GM20000 (cell line): ENCODE measurements at regions not wholly inside any gene's neighbourhood (a gene's known extent, or its start where the extent isn't known, plus 50 kb on each side); places are given as distances from the start of the nearest gene placed in this dataset.
"Not testable (repeated sequence)": the region's sequence is repeated elsewhere in the genome, so short reads cannot be mapped to it uniquely, and the experiment has no call there.

Experiments
- DNase-seq: peaks from one replicate; pipeline ENCODE4 v3.0.0; 2012; ENCODE audit warnings: low spot score
- TF ChIP-seq, protein P1 (sequence below): IDR thresholded peaks from 2 replicates; pipeline ENCODE4 v1.5.1; 2012; ENCODE audit warnings: mild to moderate bottlenecking, control low read depth; ENCODE audit errors: extremely low read depth, missing control alignments

DNA sequence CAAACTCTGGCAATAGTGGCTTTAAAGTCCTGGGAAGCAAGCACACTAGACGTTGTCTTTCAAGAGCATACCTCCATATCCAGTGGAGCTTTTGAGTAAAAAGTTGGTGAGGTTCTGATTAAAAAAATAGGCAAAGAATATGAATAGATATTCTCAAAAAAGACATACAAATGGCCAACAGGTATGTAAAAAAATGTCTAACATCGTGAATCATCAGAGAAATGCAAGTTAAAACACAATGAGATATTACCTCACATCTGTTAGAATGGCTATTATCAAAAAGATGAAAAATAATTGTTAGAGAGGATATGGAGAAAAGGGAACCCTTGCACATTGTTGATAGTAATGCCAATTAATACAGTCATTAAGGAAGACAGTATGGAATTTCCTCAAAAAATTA lies 407.1 kb downstream of the MDFIC start:
- TF ChIP-seq, protein P1, sequence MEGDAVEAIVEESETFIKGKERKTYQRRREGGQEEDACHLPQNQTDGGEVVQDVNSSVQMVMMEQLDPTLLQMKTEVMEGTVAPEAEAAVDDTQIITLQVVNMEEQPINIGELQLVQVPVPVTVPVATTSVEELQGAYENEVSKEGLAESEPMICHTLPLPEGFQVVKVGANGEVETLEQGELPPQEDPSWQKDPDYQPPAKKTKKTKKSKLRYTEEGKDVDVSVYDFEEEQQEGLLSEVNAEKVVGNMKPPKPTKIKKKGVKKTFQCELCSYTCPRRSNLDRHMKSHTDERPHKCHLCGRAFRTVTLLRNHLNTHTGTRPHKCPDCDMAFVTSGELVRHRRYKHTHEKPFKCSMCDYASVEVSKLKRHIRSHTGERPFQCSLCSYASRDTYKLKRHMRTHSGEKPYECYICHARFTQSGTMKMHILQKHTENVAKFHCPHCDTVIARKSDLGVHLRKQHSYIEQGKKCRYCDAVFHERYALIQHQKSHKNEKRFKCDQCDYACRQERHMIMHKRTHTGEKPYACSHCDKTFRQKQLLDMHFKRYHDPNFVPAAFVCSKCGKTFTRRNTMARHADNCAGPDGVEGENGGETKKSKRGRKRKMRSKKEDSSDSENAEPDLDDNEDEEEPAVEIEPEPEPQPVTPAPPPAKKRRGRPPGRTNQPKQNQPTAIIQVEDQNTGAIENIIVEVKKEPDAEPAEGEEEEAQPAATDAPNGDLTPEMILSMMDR: no peak
- no peak for DNase-seq

DNA sequence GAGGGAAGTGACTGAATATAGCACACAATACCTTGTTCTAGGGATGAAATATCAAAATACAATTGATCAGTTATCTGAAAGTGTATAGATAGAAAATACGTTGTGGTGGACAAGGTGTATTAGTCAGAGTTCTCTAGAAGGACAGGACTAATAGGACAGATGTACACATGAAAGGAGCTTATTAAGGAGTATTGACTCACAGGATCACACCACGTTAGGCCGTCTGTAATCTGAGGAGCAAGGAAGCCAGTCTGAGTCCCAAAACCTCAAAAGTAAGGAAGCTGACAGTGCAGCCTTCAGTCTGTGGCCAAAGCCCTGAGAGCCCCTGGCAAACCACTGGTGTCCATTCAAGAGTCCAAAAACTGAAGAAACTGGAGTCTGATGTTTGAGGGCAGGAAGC lies 406.1 kb downstream of the MDFIC start:
- no peak for DNase-seq
- TF ChIP-seq, protein P1: no peak

DNA sequence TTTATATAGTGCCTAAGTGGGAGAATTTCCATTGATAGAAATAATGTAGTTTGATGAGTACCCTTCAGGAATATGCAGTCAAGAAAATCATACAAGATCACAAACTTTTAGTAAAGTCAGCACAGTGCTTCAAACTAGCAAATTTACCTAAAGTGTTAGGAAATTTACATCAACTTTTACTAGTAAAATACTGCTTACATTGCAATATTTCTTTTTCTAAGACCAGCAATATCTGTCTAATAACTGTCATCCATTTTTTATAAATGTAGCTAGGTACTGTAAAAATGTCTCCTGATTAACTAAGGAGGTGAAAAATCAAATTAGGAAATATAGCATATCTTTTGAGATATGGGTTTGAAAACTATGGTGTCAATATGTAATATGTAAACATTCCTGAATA lies 405.4 kb downstream of the MDFIC start:
- TF ChIP-seq, protein P1: no peak
- DNase-seq: no peak

DNA sequence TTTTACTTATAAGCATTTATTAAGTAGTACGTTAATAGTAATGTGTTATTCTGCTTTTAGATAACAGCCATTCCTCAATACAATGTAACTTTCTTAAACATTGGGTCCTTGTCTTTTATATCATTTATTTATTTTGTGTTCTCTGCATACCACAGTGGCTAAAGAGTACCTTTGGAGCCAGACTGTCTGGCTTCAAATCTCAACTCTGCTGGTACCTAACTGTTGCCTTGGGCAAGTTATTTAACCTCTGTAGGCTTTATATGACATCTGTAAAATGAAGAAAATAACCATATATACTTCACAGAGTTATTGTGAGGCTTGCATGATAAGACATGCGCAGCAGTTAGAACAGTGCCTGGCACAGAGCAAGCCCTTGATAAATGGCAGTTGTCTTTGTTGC lies 397.6 kb downstream of the MDFIC start:
- TF ChIP-seq, protein P1: no peak

DNA sequence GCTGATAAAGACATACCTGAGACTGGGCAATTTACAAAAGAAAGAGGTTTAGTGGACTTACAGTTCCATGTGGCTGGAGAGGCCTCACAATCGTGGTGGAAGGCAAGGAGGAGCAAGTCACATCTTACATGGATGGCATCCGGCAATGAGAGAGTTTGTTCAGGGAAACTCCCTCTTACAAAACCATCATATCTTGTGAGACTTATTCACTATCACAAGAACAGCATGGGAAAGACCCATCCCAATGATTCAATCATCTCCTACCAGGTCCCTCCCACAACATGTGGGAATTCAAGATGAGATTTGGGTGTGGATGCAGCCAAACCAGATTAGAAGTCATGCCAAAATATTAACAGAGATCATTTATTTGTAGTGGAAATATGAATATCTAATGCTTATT lies 388.4 kb downstream of the MDFIC start:
- DNase-seq: not testable (repeated sequence)

More for the DNA sequence above, 397.6 kb downstream of the MDFIC start:
- no peak for DNase-seq

DNA sequence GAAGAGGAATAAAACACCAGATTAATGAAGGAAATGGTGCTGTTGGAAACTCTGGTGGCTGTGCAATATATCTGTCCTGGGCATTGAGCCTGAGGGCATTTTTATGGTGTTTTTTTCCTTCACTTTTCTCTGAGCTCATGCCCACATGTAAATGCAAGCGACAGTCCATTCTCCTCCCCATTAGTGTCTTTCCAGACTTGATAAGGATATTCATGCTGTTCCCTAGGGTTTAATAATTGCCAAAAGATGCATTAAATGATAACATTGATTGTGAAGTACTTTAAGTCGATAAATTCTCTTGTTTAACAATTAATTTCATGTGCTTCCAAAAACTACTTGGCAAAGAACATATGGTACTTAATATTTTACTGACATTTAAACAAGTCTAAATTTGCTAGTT lies 384.7 kb downstream of the MDFIC start:
- TF ChIP-seq, protein P1: no peak
- DNase-seq: no peak

DNA sequence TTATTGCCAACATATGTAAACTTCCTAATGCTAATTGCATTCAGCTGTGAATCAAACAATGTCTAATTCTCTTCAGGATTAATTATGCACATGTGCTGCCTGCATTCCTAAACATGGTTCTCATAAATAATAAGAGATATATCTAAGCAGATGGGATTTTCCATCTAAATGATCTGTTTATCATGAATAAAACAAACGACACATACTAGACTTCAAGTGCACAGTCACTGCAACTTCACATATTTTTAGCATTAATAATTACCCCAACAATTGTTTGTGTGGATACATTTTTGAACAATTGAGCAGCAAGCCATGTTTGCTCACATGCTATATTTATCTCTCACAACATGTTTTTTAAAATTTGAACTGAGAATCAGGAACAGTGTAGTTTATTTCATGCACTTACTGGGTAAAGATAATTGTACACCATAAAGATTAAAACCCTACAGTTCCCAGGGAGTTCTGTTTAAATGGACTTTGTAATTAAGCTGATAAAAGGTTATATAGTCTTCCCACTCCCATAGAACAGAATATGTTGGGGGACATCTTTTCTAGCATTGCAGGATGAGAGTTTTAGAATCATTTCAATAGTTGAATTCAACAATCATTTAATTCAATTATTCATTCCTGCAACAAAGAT lies 378.5 kb downstream of the MDFIC start:
- DNase-seq: no peak
- TF ChIP-seq, protein P1: no peak

DNA sequence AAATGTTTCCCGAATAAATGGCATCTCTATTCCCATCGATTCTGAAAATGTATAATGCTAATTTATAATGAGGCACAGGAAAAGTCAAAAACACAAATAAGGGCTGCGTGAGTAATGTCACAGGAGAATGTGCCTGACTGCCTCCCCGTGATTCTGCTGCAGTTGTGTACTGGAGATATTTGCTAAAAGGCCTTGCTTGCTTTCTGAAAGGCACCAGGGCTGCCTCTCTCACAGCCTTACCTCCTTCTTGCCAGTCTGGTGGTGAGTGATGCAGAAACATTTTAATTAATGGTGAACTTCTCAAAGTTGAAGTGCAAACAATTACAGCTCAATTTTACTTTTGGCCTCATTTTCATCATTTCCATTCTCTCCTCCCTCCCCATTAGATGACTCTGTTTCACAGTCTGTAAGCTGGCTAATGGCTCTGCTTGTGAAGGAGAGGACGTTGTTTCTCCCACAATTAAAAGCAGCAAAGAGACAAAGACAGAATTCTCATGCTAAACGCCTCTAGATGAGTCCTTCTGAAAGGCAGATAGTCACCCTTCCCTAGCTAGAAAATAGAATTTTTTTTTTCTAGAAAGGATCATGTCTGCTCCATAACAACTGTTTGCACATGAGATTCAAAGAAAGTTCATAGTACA lies 377.6 kb downstream of the MDFIC start:
- TF ChIP-seq, protein P1: no peak

More for the DNA sequence above, 377.6 kb downstream of the MDFIC start:
- DNase-seq: no peak
